Prostate gland (tissue), 2 donors: ENCODE measurements at regions not wholly inside any gene's neighbourhood (a gene's known extent, or its start where the extent isn't known, plus 50 kb on each side); places are given as distances from the start of the nearest gene placed in this dataset.

ENCODE experiments used
- POLR2A ChIP-seq: fragments of 450-650 bp; IDR thresholded peaks from one replicate; pipeline ENCODE4 v1.6.1; 2016; ENCODE audit warnings: antibody characterized with exemption, mild to moderate bottlenecking
- TF ChIP-seq, protein P1 (sequence below), 4 experiments: fragments of 200-600 bp in 2 of 4; fragments of 450-650 bp in 2 of 4; sonication (generic) in 2 of 4; IDR thresholded peaks; 1 replicate in 3 of 4; 2 replicates in 1 of 4; pipeline ENCODE4 v1.5.1; 2016 to 2019; ENCODE audit warnings: antibody characterized with exemption in 4 of 4, mild to moderate bottlenecking in 2 of 4, moderate library complexity in 2 of 4

DNA sequence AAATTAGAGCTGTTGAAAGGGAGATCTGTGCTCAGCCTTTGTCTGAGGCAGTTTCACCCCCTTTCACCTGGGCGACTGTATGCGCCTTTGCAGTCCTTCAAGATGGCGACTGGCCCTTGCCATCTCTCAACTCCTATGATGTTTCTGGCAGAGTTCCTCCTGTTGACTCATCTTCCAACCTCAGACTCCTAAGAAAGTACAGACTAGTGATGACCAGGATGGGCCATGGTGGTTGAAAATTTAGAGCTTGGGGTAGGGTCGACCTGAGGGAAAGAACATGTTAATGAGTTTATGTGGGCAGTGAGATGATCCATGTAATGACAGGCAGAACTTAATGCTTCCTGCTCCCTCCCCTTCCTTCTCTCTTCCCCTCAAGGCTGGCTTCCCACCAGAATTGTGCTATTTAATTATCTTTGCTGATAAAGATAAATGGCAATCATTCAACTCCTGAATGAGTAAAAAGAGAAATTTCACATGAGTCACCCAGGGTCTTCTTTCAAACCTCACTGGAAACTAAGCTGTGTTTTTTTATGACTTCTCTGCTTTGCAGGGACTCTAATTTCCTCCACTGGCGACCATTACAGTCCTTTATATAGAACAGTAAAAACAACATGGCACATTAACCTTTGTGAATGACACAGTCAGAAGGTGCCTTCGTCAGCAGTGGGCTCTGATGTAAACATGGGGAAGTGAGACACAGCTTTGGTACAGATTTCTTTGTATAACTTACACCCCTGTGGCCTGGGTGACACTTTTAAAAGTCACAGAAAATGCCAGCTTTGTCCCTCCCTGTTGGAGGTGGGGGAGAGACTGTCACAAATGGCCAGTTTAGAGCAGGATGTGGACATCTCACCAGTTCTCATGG lies 103.5 kb downstream of the SCP2D1 start:
- TF ChIP-seq, protein P1, sequence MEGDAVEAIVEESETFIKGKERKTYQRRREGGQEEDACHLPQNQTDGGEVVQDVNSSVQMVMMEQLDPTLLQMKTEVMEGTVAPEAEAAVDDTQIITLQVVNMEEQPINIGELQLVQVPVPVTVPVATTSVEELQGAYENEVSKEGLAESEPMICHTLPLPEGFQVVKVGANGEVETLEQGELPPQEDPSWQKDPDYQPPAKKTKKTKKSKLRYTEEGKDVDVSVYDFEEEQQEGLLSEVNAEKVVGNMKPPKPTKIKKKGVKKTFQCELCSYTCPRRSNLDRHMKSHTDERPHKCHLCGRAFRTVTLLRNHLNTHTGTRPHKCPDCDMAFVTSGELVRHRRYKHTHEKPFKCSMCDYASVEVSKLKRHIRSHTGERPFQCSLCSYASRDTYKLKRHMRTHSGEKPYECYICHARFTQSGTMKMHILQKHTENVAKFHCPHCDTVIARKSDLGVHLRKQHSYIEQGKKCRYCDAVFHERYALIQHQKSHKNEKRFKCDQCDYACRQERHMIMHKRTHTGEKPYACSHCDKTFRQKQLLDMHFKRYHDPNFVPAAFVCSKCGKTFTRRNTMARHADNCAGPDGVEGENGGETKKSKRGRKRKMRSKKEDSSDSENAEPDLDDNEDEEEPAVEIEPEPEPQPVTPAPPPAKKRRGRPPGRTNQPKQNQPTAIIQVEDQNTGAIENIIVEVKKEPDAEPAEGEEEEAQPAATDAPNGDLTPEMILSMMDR (IDR thresholded peaks at IDR 0.05), result no peak
- TF ChIP-seq POLR2A, result no peak
